ENCODE measurements at regions not wholly inside any gene's neighbourhood (a gene's known extent, or its start where the extent isn't known, plus 50 kb on each side); places are given as distances from the start of the nearest gene placed in this dataset.

DNA sequence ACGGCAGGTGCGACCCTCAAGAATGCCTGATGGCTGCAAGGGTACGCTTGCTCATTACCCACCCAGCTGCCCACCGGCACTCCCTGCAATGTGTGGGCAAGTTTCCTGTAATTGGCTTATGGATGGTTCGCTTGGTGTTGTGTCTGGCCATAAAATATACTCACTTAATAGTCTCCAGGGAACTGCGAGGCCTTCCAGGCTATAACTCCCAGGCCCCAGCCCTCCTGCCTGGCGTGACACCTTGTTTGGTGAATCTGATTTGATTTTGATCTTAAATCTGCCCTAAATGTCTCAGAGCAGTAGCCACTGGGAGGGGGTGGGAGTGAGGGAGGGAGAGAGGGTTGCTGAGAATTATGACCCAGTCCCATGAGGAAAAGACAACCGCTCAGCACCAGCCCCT, 572.2 kb downstream of the BUD13 start:
- DNase-seq: no peak

DNA sequence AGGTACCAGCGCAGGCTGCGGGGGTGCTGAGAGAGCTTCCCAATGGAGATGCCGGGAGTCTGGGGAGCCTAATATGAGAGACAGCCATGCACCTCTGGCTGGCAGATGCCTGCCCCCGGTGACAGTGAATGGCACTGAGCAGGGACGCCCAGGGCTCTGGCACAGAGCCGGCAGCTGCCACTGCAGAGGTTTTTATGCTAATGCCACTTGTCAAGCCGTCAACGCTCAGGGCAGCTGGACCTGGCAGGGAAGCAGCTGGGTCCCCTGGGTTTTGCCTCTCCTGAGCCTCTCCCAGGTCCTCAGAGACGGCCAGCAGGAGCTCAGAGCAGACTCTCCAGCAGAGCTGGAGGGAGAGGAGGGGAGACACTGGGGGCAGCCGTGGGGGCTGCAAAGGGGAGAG, 573.6 kb downstream of the BUD13 start:
- DNase-seq: peak; percentile 84

DNA sequence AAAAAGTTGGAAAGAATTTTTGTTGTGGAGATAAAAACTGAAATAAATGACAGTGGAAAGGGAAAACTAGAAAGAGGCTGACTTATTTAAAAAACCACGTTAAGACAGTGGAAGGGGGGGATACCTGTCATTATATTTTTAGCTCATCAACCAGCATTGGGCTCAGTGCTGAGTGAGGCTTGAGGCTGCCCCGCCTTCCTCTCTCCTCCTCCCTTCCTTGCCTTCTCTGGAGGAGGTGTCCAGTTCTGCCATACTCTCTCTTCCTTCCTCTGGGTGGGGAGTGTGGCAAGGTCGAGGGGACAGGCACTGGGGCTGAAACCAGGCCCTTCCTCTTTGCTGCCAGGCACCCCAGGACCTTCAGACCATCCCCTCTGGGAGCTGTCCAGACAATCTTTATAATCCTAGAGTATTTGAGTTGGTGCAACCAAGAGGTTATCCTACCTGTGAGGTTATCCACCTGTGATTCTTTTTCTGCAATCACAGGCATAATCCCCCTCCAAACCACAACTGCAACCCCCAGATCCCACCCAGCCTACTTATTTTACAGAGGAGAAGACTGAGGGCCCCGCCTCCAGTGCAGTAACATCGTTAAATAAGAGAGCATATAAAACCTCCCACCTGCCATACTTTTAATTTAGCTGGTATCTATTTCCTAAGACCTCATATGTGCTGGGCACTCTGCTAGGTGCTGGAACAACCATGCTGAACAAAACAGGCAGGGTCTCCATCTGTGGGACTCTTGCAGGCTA, 578.5 kb downstream of the BUD13 start:
- no peak for DNase-seq

DNA sequence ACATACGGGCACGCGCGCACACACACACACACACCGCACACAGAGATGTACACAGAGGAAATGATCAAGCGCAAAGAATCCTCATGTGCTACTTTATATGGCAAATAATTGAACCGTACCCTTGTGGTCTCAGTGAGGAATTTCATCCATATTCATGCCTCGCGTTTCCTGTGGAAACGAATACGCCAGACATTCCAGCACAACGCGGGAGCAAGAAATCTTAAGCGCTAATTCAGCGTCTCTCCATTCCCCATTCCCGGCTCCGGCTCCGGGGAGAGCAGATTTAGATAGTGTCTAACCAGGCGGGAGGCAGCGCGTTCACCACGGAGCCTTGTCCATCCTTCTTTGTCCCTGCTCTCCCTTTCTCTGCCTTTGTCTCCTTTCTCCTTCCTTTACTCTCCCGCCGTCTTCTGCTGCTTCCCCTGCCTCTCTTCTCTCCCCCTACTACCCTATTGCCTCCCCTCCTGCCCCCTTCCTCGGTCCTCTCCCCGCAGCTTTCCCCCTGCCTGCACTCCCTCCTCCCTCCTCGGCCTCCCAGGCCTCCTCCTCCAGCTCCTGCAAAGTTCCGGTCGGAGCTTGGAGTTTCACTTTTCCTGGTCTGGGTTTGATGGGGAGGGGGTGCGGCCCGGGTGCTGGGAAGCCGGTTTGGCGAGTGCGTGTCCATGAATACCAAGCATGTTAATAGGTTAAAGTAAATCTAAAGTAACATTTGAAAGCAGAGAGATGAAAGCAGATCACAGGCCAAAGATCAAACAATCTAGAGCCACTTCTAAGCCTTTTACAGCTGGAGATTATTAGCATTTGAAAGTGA, 579.3 kb downstream of the BUD13 start:
- no peak for DNase-seq

DNA sequence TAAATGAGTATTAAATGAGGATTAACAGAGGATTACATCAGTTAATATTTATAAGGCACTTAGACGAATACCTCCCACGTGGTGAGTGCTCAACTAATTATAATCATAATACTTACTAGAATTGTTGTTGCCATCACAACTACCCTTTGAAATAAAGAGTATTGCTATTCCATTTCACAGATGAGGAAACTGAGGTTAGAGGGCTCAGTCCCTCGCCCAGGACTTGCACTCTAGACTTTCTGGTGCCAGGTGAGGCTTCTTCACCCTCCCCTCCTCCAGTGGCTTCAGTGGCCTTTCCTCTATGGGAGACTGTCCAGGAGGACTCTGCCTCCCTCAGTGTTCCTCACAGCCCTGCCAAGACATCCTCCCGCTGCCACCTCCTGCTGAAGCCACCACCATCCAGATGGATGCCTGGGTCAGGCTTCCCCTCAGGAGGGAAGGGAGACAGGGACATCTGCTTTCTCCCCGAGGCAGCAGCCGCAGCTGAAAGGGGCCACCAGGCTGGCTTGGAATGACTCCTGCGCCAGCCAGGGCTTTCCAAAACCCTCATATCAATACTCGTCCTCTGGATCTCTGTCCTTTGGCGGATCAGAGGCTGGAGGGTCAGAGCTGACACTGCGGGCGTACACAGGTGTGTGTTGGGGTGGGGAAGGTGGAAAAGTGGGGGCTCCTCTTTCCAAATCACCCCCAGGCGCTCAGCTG, 580.1 kb downstream of the BUD13 start:
- DNase-seq: no peak

DNA sequence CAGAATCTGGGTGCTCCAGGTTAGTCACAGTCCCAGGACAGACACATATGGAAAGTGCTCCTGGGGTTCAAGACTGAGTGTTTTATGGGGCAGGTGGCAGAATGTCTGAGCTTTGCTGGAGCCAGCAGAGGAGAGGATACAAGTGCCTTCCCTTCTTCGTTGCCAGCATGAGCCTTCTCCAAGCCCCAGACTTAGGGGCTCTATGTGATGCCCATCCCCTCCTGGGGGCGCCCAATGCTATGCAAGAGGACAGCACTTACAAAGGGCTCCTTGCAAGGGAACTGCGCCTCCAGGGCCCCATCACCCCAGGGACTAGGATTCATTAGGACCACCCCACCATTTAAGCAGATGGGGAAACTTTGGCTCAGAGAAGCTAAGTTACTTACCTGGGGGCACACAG, 581.9 kb downstream of the BUD13 start:
- no peak for DNase-seq

DNA sequence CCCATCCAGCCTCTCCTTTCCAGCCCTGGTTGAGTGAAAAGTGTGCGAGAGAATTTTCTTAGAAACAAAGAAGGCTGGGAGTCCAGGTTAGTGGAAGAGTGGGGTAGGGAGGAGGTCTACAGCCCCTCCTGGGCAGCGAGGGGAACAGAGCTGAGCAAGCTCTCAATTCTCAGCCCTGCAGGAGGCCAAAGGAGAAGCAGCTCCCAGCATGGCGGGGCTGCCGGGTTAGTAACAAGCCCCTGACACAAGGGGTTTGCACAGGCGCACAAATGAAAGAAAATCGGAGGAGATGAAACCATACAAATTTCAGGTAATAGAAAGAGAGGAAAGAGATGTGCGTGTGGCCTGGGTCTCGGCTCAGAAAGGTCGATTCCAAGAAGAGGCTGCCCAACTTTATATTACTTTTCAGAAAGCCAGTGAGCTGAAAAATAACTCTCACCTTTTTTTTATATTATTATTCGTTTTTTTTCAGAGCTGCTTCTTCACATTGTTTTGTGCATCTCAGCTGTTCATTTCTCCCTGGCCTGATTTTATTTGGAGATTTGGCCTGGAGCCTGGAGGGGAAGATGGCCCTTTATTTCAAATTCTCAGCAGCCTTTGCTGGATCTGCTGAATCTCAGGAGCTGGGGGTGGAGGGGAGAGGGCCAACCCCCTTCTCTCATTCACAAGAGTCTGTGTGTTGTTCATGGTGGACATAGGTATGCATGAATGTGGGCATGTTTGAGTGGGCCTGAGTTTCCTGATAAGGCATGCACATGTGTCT, 583.2 kb downstream of the BUD13 start:
- DNase-seq: no peak

DNA sequence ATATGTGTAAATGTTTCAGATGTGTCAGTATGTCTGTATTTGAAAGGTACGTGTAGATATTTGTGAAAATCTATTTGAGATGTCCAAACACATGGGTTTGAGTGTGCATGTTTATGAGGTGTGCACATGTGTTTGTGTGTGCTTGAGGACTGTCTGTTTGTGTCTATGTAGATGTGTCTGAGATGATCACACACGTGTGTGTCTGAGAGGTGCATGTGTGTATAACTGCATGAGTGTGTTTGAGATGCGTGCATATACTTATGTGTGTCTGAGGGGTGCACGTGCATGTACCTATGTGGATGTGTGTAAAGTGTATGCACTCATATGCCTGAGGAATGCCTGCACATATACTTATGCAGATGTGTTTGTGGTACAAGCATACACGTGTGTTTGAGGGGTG, 584.4 kb downstream of the BUD13 start:
- no peak for DNase-seq

DNA sequence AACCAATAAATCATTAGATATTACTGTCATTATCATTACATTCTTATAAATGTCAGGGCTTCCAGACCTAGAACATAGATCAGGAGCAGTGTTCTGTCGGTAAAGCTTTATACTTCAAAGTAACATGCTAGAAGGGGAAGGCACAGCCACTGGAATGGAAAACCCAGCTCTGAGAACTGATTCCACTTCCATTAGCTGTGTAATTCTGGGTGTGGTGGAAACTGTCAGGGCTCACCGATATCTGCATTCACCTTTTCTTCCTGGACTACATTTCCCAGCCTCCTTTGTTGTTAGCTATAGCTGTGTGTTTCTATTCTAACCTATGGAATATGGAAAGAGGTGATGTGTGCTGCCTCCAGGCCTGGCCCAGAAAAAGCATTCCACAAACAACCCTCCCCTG, 585.8 kb downstream of the BUD13 start:
- no peak for DNase-seq

DNA sequence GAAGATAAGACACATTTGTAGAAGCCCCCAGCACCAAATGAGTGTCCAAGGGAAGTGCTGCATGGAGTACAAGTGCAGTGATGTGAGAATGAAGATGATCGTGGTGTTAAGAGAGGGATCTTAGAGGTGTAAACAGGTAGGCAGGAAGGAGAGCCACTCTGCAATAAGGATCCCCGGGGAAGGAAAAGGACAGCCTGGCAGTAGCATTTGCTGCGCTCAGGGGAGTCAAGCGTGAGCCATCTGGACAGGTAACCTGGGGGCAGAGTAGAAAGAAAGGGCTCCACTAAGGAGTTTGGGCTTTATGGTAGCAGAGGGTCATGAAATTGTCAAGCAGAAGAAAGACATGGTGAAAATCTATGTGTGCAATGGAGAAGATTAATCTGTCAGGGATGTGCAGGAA, 587.2 kb downstream of the BUD13 start:
- DNase-seq: no peak

DNA sequence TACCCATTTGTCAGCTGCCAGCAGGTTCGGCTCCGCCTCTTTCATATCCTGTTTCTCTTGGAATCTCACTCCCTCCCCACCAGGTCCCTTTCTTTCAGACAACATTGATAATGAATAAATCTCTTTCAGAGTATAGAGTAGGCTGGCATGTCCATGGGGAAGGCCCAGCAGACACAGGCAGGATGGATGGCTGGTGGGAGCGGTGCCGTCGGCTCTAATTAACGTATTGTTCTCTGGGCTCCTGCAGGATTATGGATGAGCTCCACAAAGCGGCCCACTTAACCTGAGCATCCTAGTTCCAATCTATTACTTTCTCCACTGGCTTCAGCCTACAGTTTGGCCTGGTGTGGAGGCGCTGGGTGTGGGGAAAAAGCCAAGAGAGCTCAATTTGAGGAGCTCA, 588.0 kb downstream of the BUD13 start:
- no peak for DNase-seq

DNA sequence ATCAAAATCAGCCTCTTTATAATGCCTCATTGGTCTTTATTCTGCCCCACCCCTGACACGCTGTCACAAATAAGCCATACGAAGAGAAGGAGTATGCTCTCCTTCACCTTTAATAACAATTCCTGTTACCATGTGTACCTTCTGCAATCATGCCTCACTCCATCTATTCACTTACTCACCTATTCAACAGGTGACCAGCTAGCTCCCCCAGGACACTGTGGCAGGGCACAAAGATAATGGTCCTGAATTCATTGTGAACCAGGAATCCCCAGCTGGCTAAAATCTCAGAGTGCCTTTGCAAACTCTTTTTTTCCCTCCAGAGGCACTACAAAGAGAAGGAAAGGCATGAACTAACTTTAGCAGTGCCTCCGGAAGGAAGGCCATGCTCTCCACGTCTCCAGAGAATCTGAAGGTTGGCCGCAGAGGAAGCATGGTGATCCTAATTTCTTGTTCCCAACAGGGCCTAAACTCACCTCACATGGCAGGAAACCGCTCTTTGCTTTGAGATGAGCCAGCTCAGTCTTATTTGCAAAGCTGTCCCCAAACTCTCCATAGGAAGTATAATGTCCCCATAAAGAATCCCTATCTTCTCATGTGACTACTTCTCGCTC, 590.3 kb downstream of the BUD13 start:
- DNase-seq: no peak

DNA sequence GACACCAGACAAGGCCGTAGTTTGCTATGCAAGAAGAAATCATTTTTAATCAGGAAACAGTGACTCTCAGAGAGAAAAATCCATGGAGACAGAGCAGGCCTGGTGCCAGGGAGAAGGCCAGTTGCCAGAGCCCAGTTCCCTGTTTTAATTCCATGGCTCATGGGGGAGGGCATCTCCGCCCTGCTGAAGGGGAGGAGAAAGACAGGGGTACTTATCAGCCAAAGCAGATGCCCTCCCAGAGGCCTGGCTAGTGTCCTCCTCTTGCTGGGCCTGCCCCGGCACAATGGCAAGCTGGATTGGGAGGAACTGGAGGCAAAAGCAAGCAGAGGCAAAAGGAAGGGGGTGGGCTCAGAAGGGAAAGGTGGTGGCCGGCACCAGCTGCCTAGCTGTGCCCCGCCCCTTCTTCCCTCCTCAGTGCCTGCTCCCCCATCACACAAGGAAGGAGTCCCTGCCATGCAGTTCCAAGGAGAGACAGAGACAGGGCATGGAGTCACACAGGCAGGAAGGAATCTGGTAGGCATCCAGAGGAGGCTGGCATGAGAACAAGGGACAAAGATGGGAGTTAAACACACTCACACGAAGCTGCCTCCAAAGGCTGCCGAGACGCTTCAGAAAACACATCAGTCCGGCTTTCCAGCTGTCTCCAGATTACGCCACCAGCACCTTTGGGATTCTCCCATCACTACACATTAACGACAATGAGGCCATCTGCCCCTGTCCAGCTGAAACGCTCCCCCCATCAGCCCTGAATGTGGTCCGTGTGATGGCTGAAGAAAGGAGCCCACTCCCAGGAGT, 591.8 kb downstream of the BUD13 start:
- peak; percentile 66 for DNase-seq

DNA sequence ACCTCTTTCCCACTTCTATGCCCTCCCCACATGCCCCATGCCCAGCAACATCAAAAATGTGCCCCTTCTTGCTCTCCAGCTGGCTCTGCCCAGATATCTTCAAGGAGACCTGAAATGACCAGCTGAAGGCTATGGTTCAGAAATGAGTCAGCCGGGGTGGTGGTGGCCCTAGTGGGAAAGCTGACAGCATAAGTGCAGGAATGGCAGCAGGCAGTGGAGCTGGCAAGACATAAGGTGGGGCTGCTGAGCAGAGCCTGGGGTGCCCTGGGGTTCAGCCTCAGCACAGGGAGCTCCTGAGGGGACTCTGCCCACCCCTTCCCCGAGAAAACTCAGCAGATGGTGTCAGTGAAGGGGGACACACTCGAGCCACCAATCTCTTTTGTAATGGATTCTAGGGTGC, 593.4 kb downstream of the BUD13 start:
- DNase-seq: no peak

DNA sequence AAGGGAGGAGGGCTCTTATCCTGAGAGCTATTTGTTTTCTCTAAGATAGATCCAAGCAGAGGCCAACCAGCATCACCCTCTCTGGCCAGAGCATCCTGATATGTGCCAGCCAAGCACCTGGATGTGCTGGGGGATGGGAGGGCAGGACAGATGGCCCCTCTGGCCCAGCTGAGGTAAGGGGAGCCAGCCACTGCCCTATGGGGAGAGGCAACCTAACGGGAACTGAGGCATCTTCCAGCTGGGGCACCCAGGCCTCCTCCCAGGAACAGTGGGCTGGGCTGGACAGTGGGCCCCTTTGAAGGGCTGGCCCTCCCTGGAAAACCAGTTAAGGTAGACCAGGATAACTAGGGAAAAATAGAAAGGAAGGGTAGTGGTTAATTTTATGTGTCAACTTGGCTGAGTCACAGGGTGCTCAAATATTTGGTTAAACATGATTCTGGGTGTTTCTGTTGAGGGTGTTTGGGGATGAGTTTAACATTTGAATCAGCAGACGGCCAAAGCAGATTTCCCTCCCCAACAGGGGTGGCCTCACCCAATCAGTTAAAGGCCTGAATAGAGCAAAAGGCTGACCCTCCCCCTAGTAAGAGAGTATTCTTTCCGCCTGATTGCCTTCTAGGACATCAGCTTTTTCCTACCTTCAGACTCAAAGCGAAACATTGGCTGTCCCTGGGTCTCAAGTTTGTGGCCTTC, 595.1 kb downstream of the BUD13 start:
- no peak for DNase-seq

DNA sequence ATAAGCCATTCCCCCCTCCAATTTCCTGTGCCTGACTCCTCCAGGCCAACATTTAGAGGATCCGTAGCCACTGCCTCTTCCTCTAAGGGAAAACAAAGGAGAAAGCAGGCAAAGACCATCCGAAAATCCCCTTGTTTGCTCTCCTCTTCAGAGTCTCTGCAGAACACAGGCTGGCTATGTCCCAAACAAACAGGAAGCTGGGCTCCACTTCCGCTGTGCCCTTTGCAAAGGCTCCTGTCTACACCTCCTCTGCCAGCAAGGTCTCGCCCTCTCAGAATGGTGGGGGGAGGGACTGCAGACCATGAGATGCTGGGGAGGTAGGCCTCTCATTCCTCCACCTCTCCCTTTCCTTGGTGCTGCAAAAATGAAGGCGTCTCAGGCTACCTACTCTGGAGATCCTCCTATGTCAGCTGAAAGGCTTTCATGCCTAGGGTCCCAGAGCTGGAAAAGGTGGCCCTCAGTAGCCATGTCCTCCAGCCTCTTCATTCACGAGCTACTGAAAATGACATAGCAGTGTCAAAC, 596.2 kb downstream of the BUD13 start:
- no peak for DNase-seq

DNA sequence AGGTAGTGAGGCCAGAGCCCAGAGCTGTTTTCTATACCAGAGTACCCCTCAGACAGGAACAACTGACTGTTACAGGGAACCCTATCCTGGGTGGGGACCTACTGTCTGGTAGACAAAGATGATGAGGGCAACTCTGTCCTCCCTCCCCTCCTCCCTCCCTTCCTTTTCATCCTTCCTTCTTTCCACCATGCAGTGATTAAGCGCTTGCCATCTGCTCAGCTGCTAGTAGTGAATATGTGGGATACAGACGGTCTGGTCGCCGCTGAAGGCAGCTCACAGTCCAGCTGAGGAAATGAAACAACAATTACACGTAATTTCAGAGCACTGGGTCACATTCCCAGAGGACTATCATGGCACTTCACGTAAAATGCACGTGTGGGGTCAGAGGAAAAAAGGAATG, 597.1 kb downstream of the BUD13 start:
- DNase-seq: peak; percentile 16

DNA sequence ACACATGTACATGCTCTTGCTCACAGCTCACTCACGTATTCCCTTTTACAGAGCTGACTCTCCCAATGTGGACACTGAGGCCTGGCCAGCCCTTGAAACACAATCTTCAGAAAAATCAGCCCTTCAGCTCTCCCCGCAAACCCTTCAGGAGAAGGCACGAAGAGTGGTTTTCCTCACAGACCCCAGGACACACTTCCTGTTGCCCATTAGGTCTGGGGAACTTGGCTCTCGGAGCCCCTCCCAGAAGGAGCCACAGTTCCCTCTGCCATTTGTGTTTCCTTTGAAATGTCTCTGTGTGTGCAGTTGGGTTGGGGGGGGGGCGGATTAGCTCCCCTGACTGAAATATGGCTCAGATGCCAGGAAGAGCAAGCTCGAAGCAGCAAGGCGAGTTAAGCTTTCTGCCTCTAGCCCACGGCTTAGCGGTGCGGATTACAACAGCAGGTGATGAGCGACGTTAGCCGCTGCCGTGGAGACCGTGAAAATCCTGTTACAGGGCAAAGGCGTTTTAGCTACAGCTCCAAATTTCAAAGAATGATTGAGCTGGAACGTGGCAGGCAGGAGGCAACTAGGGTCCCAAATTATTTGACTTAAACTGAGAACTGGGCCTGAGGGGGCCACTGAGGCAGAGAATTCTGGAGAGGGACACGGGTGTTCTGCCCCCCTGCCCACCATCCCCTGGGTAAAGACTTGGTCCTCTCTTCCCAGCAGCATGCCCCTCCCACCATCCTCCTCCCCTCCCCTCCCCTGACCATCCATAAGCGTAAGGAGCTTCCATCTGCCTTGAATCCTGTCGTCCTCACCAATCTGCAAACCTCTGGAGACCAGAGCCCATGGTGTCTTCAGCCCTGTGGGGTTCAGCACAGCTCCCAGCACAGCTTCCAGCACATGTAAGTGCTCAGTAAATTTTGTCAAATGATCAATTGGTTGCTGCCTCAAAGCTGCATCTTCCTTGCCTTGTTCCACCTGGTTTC, 598.6 kb downstream of the BUD13 start:
- DNase-seq: peak; percentile 57

DNA sequence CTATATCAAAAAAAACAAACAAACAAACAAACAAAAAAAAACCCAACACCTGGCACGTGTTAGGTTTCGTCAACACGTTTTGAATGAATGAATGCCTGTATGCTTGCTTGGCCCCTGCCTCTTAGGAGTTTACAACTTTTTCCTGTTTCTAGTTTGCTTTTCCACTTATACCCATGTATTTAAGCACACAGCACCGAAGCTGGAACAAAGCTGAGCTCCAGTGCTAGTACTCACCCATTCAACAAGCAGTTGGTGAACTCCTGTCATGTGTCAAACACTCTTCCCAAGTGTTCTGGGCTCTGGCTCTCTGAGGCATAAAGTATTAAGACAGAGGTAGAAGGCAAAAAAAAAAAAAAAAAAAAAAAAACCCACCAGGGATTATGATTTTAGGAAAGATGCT, 599.3 kb downstream of the BUD13 start:
- DNase-seq: no peak

DNA sequence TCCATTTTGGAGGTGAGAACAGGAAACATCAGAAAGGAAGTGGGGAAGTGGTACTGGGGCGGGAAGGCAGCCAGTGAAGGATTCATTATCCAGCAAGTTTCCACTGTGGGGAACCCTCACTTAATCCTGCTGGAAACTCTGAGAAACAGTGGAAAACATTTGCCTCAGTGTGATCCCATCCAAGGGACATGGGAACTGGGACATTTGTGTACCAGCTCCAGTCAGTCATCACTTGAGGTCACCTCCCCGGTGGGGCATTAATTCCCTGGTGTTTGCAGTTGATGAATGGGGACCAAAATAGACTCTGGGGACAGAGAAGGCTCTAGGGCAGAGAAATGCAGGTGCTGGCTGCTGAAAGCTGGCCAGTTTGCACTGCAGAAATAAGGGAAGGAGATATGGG, 599.9 kb downstream of the BUD13 start:
- DNase-seq: no peak

All from NCI-H524 treated with DMSO at 0.1 percent for 48 hours (cell line).